Dermis blood vessel endothelial cell (primary cell): ENCODE measurements at regions not wholly inside any gene's neighbourhood (a gene's known extent, or its start where the extent isn't known, plus 50 kb on each side); places are given as distances from the start of the nearest gene placed in this dataset.

Experiments used
- DNase-seq: peaks from one replicate; pipeline ENCODE4 v3.0.0; 2010

DNA sequence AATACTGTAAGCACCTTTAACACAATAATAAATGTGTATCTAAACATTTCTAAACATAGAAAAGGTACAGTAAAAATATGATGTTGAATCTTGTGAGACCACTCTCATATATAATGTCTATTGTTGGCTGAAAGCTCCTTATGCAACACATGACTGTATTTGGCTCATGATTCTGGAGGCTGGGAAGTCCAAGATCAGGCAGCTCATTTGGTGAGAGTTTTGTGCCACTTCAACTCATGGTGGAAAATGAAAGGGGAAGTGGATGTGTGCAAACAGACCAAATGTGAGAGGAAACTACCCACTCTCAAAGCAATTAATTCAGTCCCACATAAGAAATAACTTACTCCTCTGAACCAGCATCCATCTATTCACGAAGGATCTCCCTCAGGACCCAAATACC, 257.7 kb upstream of the OPRM1 start:
- no peak for DNase-seq

DNA sequence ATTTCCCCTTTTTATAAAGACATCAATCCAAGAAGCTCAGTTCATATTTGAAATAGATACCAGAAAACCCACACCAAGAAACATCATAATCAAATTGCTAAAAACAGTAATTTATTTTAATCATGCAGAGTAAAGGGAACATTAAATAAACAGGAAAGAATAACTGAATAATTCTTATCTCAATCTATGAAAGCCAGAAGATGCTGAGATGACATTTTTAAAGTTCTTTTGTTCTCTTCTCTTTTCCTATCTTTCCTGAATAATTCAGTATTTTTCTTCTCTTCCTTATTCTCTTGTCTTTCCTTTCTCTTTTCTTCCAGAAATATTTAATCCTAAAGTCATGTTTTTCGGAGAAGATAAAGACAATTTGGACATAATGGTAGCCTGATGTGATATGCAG, 259.0 kb upstream of the OPRM1 start:
- DNase-seq = no peak

DNA sequence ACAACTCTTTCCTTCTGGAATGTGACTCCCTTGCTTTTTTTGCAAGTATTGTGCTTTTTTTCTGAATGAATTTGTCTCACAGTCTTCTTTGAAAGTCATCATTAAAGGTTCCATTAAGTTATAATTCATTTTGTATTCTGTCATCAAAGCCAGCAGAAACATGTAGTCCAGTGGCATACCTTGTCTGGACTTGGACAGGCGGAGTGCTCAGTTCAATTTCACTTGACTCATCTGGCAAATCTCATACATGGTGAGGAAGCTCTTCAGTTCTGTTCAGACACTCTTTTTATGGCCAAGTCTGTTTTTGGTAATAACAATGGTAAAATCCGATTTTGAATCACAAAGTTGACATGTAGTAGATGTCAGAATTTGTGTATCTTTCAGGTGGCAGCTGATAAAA, 260.8 kb upstream of the OPRM1 start:
- no peak for DNase-seq

DNA sequence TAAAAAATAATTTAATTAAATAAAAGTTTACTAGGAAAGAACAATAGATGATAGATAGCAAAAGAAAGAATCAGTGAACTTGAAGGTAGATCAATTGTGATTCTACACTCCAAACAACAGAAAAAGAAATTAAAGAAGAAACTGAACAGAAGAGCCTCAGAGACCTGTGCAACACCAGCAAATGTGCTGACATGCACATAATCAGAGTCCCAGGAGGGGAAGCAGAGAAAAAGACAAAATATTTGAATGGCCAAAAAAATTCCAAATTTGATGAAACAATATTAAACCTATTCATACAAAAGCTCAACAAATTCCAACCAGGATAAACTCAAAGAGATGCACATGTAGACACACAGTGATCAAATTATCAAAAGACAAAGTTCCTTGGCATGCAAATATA, 267.5 kb upstream of the OPRM1 start:
- no peak for DNase-seq

DNA sequence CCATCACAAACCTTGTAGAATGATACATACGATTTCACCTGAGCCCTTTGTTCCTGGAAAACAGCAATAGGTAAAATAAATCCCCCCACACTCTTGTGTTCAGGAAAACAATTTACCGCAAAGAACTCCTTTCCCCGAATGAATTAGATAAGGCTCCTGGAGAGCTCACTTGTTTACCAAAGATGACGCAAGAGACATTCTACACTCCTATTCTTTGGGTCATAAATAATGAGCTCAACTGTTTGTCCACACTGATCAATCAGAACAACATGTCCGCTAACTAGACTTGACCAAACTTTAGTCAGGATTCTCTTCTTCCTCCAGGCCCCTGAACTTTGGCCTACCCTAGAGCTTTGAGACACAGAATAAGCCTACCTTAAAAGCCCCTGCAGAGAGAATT, 271.9 kb upstream of the OPRM1 start:
- no peak for DNase-seq

DNA sequence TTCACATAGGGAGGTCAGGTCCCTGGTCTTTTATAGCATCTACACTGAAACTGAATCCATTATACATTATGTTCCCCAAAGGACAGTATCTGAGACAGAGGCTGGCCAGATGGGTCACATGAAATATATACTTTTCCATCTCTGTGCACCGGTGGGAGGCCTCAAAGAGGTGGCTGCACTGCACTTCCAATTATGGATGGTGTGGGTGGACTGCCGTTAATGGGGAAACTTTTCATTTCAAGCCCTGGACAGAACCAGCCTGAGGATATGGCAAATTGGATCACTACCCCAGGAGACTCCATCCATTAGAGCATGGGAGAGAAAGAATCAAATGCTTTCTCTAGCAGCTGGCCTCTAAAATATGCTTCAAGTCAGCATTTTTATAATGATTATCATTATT, 280.5 kb upstream of the OPRM1 start:
- no peak for DNase-seq

DNA sequence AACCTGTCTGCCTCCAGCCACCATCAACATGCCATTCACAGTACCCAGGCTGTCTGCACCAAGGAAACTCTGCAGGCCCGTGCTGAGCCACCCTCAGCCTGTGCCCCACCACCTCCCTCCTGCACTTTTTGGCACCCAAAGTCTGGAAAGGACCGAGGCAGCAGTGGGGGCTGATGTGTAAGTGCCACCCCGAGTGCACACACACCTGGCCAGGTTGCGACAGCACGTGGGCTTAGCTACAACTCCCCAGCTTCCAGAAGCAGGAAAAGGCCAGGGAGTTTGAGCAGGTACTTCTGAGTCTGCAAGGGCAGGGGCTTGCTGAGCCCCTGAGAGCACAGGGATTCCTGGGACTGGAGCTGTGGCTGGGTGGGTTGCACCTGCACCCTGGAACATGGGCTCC, 303.3 kb upstream of the OPRM1 start:
- DNase-seq = no peak

DNA sequence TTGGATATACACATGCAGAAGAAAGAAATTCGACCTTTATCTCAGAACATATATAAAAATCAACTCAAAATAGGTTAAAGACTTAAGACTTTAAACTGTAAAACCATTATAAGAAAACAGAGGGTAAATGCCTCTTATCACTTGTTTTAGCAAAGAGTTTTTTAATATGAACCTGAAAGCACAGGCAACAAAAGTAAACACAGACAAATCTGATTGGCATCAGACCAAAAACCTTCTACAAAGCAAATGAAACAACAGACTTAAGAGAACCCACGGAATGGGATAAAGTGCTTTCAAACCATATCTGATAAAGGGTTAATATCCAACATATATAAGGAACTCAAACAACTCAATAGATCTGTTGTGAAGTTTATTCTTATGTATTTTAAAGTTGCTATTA, 309.9 kb upstream of the OPRM1 start:
- no peak for DNase-seq

DNA sequence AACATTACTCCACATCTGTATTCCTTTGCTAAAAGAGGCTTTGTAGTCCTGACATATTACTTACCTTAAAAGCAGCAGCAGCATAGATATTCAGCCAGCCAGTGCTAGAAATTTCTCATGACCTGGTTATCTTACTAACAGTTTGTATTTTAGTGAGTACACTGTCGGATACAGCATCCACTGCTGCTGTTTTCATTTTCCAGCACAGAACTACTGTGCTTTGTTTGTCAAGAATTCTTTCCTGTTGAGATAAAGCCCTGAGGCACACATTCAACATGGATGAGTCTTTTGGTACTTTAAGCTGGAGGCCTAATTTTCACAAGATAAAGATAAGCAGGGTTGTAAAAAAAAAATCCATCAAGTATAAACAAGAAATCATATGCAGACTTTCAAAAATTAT, 311.2 kb upstream of the OPRM1 start:
- DNase-seq = no peak

DNA sequence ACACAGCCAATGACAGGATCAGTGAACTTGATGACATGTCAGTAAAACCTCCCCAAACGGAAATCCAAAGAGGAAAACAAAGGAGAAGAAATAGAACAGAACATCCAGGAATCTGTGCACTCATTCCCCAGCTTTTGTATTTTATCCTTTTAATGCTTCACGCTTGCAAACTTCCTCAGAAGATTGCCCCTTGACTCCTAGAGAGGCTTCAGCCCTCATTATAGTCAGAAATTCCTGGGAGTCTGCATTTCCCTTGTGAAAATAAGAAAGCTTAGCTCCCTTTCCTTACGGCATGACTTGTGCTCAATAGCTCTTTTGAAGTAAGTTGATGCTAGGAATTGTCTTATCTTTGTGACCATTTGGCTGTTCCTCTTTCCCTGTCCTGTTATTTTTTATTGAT, 313.6 kb upstream of the OPRM1 start:
- DNase-seq = no peak

DNA sequence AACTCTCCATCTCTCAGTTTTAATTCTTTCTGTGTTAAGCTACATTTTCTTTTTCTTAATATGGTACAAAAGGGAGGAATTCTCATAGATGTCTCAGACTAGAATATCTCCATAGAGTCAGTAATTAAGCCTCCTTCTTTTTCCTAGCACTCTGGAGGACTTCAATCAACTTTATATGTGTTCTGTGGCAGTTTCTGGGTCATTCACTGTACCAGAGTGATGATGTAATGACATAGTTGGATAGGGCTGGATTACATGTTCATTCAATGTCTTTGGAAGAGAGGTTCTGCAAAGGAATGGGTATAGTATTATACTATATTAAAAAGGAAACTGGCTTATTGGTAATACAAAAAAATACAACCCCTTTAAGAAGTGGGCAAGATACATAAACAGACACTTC, 318.3 kb upstream of the OPRM1 start:
- DNase-seq = no peak

DNA sequence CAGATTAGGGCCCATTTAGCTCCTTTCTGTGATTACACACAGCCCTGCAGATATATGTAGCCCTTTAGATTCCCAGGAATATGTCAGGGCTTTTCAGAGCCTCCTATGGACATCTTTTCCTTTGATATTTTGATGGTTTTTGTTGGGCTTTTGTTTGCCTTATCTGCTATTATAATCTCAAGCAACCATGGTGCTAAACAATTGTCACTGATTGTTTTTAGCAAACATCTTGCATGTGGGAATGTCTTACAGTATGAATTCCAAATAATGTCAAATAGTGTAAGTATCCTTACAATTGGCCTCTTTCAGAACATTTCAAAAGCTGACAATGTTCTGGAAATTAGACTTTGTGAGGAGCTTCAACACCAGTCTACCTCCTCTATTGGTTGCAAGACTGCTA, 333.6 kb upstream of the OPRM1 start:
- DNase-seq = no peak

DNA sequence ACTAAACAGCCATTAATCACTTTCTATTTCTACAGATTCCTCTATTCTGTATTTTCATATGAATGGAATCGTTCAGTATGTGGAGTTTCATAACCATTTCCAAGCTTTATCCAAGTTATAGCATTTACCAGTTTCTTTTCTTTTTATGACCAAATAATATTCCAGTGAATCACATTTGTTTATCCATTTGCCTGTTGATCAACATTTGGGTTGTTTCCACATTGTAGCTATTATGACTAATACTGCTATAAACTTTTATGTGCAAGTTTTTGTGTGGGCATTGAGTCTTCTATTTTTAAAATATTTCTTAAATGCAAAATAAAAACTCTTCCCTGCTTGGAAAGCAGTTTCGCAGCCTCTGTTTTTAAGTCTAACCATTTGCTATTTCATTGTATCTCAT, 336.4 kb upstream of the OPRM1 start:
- no peak for DNase-seq

DNA sequence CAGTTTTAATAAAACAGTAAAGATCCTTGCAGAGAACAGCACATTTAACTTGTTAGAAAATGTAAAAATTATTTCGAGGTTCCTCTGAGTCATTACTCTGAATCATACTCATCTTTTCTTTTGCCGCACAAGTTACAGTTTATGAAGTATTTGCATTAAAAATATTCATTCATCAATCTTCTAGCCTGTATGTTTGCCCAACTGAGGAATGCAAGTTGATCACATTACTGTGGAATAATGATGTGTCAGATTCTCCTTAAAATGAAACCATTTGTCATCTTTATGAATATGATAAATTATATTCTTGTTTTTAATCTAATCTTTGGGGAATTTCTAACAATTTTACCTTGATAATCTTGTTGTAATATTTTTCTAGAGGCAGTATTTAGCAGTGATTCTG, 340.4 kb upstream of the OPRM1 start:
- DNase-seq = no peak

DNA sequence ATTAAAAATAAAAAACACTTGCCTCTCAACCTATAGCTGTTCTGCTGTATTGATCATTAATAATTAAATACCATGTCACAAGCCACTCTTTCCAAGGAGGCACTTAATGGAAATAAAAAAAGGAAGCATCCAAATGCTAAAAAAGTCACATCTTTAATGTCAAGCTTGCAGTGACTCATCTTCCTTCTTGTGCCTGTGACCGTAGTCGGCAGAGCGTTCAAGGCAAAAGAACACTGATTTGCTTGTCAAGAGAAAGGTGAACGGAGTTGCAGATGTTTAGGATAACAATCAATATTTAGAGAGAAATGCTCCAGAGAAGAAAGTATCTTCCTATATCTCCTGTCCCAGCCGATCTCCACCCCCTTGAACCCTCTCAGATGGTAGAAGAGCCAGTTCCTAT, 341.0 kb upstream of the OPRM1 start:
- no peak for DNase-seq

DNA sequence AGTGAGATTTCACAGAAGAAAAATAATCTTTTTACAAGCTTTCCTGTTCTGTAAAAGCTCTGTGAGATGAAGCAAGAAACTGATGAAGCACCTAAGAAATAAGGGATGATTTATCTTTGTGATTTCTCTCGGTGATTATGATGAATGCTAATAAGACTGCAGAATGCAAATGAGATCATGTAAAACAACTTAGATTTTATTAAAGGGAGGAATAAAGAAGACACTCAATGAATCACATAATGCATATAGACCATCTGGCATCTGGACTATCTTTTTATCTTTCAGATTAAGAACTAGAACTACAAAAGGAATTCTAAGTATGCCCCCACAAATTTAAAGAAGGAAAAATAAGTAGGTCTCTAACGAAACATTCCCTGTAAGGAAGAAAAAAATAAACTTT, 361.5 kb upstream of the OPRM1 start:
- DNase-seq = no peak

DNA sequence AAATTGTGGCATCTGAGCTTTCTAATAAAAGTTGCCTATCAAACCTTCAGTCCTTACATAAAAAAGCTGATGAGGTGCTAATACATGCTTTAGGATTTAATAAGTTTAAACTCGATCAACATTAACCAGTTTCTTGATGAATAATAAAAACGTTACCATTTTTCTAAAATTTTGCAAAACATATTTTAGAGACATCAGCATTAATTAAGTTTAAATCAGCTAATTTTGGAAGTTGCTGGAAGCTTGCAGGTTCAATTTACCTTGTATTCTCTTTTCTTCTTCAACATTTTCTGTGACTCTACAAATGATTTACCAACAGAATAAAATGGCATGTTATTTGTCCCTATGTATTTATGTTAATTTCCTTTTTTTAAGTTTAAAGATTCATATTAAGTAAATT, 365.3 kb upstream of the OPRM1 start:
- DNase-seq = no peak

DNA sequence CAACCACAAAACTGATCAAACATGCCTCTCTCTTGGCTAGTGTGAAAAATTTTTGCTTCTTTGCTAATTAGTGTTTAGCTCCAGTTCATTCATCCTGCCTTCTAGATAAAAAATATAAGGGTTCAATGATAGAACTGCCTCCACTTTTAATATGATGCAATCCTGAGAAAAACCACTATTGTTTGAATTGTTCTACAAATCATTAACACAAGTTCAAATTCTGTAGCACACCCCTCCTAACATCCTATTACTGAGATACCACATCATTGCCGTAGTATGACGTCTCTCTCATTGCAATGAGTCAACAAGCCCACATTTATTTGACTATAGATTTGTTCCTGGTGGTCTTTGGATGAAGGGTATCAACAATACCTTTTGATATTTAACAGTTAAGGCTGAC, 365.8 kb upstream of the OPRM1 start:
- no peak for DNase-seq

DNA sequence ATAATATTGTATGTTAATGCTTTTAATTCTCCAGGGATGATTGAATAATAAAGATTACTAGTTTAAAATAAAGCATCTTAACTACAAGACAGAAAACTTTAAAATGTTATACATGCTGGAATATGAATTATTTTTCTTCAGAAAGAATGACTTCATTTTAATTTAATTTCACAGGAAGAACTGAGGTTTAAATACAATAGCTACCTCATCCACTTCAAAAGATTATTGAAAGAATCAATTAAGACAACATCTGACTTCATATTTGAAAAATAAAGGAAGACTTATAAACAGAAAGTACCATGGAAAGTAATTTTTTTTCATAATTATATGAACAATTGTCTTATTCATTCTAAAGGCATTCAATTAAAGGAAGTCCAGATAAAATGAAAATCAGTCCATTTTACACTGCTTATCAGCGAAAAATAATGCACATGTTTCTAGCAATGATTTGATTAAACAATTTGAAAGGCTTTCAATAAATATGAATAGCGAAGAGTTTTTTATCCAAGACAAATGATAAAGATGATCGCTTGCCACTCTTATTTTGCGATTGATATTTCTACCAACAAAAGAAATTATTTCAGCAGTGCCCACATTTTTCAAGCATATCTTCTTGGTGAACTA, 368.5 kb upstream of the OPRM1 start:
- no peak for DNase-seq

DNA sequence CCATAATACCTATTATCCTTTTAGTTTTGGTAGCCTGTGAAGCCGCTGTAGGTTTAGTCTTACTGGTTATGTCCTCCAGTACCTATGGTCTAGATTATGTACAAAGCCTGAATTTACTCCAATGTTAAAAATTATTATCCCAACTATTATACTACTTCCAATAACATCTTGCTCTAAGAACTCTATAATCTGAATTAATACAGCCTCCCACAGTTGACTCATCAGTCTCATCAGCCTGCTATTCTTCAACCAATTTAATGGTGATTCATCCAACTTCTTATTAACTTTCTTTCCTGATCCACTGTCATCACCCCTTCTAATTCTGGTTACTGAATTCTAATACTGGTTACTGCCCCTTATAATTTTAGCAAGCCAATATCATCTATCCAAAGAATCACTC, 370.3 kb upstream of the OPRM1 start:
- DNase-seq = no peak

DNA sequence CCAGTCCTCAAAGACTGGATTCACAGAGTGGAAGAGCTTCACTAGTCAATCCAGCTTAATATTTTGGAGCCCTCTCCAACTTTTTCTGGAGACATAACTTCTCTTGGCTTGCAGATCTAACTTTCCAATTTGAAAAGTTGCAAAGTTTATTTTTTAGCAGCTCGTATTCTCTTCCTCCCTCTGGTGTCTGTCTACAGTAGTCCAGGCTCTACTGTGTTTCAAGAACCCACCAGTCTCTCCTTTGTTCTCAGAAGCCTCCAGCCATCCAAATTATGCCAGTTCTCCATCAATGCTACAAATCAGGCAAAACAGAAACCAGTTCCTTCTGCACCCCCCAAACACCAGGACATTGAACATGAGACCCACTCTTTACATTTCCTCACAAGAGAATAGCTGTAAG, 376.1 kb upstream of the OPRM1 start:
- no peak for DNase-seq

DNA sequence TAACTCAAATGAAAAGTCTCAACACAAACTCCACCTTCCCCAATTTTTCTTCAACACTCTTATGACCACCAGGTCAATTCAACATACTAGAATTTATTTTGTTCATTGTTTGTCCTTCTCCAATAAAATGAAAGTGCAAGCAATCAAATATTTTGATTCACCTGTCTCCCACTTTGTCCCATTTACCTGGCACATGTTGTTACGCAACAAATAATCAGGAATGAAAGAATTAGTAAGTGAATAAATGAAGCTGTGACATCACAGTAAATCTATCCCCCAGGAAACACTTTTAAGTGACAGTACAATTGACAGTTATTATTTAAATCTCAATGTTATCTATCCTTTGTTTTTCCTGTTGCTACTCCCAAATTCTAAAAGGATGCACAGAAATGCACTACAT, 393.7 kb upstream of the OPRM1 start:
- DNase-seq = no peak

DNA sequence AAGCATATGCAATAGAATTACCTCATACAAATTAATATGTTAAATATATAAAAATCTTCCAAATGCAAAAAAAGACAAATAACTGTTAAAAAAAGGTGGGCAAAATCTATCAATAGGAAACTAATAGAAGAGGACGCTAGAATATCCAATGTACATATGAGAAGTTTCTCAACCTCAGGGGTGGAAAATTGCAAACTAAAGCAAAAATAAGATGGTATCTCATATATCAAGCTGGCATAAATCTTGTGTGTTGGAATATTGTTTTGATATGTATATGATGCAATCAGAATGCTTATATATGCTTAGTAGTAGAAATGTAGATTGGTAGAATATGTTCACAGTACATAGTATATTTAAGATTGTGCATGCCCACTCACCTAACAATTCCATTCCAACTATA, 395.0 kb upstream of the OPRM1 start:
- DNase-seq = no peak

DNA sequence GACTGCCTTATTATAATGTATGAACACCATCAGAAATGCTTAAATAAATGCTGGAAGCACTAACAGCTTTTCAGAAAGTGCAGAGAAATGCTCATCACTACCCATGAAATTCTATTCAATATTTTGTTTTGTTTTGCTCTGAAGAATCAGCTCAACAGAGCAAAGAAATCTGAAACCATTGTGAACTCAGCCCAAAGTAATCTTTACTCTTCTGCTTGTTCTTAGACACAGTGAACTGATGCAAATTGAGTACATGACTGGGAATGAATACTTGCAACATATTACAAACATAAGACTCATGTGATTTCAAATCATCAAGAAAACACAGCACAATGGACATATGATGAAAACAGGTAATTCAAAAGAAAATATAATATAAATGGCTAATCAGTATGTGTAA, 404.6 kb upstream of the OPRM1 start:
- DNase-seq = no peak

DNA sequence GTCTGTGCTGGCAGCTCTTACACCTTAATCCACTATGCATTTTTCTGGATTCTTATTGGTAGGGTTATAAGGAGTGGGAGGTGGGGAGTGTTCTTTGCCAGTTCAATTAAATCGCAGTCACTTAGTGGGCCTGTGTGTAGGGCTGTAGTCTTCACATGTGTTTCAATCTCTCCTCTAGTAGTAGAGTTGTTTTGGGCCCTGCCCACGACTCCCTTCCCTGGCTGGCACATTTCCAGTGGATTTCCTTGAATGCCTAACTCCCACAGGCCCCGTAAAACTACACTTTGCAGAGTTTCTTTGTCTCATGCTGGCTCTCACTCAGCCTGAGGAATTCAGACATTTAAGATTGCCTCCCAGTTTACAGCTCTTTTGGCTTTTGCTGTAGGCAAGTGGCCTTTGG, 414.0 kb upstream of the OPRM1 start:
- DNase-seq = peak; percentile 60

DNA sequence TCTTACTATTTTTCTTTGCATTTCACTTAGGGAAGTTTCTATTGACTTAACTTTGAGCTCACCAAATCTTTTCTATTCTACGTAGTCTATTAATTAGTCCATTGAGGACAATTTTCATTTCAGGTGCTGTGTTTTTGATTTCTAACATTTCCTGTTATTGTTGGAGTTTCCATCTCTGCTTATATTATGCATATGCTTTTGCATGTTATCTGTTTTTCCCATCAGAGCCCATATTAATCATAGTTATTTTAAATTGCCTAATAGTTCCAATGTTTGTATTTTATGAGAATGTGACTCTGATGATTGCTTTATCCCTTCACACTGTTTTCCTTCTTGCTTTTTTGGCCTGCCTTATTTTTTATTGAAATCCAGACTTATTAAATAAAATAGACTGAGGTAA, 414.5 kb upstream of the OPRM1 start:
- peak; percentile 2 for DNase-seq
